Body of pancreas (tissue), 4 donors: ENCODE measurements at regions not wholly inside any gene's neighbourhood (a gene's known extent, or its start where the extent isn't known, plus 50 kb on each side); places are given as distances from the start of the nearest gene placed in this dataset.

Source experiments
- ATAC-seq: fragments of 150-250 bp; one replicate; pipeline ENCODE4 v1.9.1; 2016
- DNase-seq, 4 donors: peaks; one replicate each; pipeline ENCODE4 v3.0.0-alpha.2; 2019
- H3K27ac ChIP-seq, 4 donors: fragments of 200-600 bp; sonication (generic); 1 replicate in 3 of 4; 2 replicates in 1 of 4; pipeline versions ENCODE4 v1.5.1 to v1.6.1; 2016 to 2019; ENCODE audit warnings: mild to moderate bottlenecking in 1 of 4, mixed read lengths in 1 of 4, moderate library complexity in 1 of 4
- H3K27me3 ChIP-seq, 2 donors: fragments of 200-600 bp; sonication (generic); one replicate each; pipeline ENCODE4 v1.6.0; 2016; ENCODE audit warnings: mild to moderate bottlenecking in 1 of 2
- H3K36me3 ChIP-seq, 2 donors: fragments of 200-600 bp; sonication (generic); replicated peaks in 1 of 2; 2 replicates each; pipeline ENCODE4 v1.5.1; 2016; ENCODE audit warnings: low read depth in 2 of 2; ENCODE audit not compliant: insufficient read depth in 1 of 2
- H3K4me1 ChIP-seq: fragments of 200-600 bp; sonication (generic); one replicate; pipeline ENCODE4 v1.6.0; 2016
- H3K4me3 ChIP-seq, 2 donors: fragments of 200-600 bp; sonication (generic); 1 replicate in 1 of 2; 2 replicates in 1 of 2; pipeline ENCODE4 v1.5.1; 2016 to 2019
- H3K9me3 ChIP-seq, 3 donors: fragments of 200-600 bp; sonication (generic); 1 replicate in 2 of 3; 2 replicates in 1 of 3; pipeline ENCODE4 v1.5.1; 2016
- CTCF ChIP-seq, 7 experiments: fragments of 450-650 bp in 4 of 7; fragments of 200-600 bp in 3 of 7; sonication (generic) in 3 of 7; IDR thresholded peaks; one replicate each; pipeline ENCODE4 v1.5.1; 2016 to 2019; ENCODE audit warnings: antibody characterized with exemption in 7 of 7
- POLR2A ChIP-seq, 3 donors: fragments of 450-650 bp; IDR thresholded peaks; one replicate each; pipeline ENCODE4 v1.6.1; 2016; ENCODE audit warnings: antibody characterized with exemption in 3 of 3, mild to moderate bottlenecking in 2 of 3
- WGBS, 2 donors: methylation state at CpG; one replicate each; pipeline ENCODE4 v1.1.5; 2017; 5-methylcytosine and 5-hydroxymethylcytosine counted together
- intact Hi-C: fragments of 100-400 bp; cut with DNase I; formaldehyde crosslinking; loops from one replicate; pipeline ENCODE4 v1.15.1; 2023

GRCh38 chr4:153090181-153090580 is 114.1 kb upstream of the TRIM2 start:
- Histone ChIP-seq H3K4me3 (no peak overlapping the region), H3K27ac (no peak overlapping the region), H3K27me3 (no peaks in the 10 kb centered on the region), H3K36me3 (no peaks in the 10 kb centered on the region), H3K4me1 (peaks cover 5% of the 10 kb centered on the region), H3K9me3 (no peaks in the 10 kb centered on the region)
- TF ChIP-seq CTCF (IDR thresholded peaks at IDR 0.05) (no peak), POLR2A (IDR thresholded peaks at IDR 0.05) (no peak)
- WGBS, 2 donors = 73 to 80% methylated on average over 2 of the region's 2 CpGs
- no peak for DNase-seq
- intact Hi-C loops = no loop called here
- ATAC-seq = no peak

- Histone ChIP-seq H3K27me3 (no peaks in the 10 kb centered on the region), H3K27ac (no peak overlapping the region), H3K9me3 (no peaks in the 10 kb centered on the region), H3K36me3 (no peaks in the 10 kb centered on the region), H3K4me1 (no peaks in the 10 kb centered on the region), H3K4me3 (no peak overlapping the region)
- 75 to 87% methylated on average over 6 of the region's 6 CpGs for WGBS, 2 donors
- intact Hi-C loops = no loop called here
- TF ChIP-seq POLR2A (IDR thresholded peaks at IDR 0.05) (no peak), CTCF (IDR thresholded peaks at IDR 0.05) (no peak)
- DNase-seq (no peak), ATAC-seq (no peak)
Measured at GRCh38 chr4:153090670-153091385, 113.4 kb upstream of the TRIM2 start.

- ATAC-seq (no peak), DNase-seq (no peak)
- Histone ChIP-seq H3K27ac (no peak overlapping the region), H3K36me3 (no peaks in the 10 kb centered on the region), H3K4me1 (no peaks in the 10 kb centered on the region), H3K4me3 (no peak overlapping the region), H3K27me3 (no peaks in the 10 kb centered on the region), H3K9me3 (no peaks in the 10 kb centered on the region)
- WGBS, 2 donors = 85 to 91% methylated on average over 1 of the region's 1 CpG
- TF ChIP-seq POLR2A (IDR thresholded peaks at IDR 0.05) (no peak), CTCF (IDR thresholded peaks at IDR 0.05) (no peak)
- intact Hi-C loops = no loop called here
Measured at GRCh38 chr4:153093396-153093795, 110.8 kb upstream of the TRIM2 start.

GRCh38 chr4:153093802-153094201 is 110.4 kb upstream of the TRIM2 start:
- 50 to 60% methylated on average over 4 of the region's 4 CpGs for WGBS, 2 donors
- no peaks in the 10 kb centered on the region for H3K4me1 ChIP-seq
- ATAC-seq = no peak
- TF ChIP-seq CTCF (IDR thresholded peaks at IDR 0.05) = no peak
- TF ChIP-seq POLR2A (IDR thresholded peaks at IDR 0.05) = no peak
- intact Hi-C loops = no loop called here
- no peak for DNase-seq
- H3K9me3 ChIP-seq = no peaks in the 10 kb centered on the region
- H3K27me3 ChIP-seq = no peaks in the 10 kb centered on the region
- no peak overlapping the region for H3K27ac ChIP-seq
- no peaks in the 10 kb centered on the region for H3K36me3 ChIP-seq
- H3K4me3 ChIP-seq = no peak overlapping the region

- ATAC-seq (no peak), DNase-seq (no peak)
- H3K9me3 ChIP-seq = no peaks in the 10 kb centered on the region
- no peak overlapping the region for H3K4me3 ChIP-seq
- TF ChIP-seq POLR2A (IDR thresholded peaks at IDR 0.05) (no peak), CTCF (IDR thresholded peaks at IDR 0.05) (no peak)
- no peaks in the 10 kb centered on the region for H3K27me3 ChIP-seq
- no peaks in the 10 kb centered on the region for H3K36me3 ChIP-seq
- WGBS, 2 donors = 87 to 93% methylated on average over 3 of the region's 3 CpGs
- no peak overlapping the region for H3K27ac ChIP-seq
- intact Hi-C loops = no loop called here
- no peaks in the 10 kb centered on the region for H3K4me1 ChIP-seq
Measured at GRCh38 chr4:153094435-153094834, 109.8 kb upstream of the TRIM2 start.
